Adipocyte (in vitro differentiated cells): ENCODE measurements at regions not wholly inside any gene's neighbourhood (a gene's known extent, or its start where the extent isn't known, plus 50 kb on each side); places are given as distances from the start of the nearest gene placed in this dataset.

Experiments
- DNase-seq: peaks from one replicate; pipeline ENCODE4 v3.0.0-alpha.2; 2015; ENCODE audit warnings: low read depth
- H3K27me3 ChIP-seq: replicated peaks from 2 replicates; pipeline ENCODE4 v1.7.0; 2013; ENCODE audit warnings: mild to moderate bottlenecking, low read length, moderate library complexity; ENCODE audit not compliant: control insufficient read depth, insufficient read depth
- H3K36me3 ChIP-seq: 2 replicates; pipeline ENCODE4 v1.7.0; 2013; ENCODE audit warnings: low read length, mild to moderate bottlenecking, moderate library complexity; ENCODE audit not compliant: control insufficient read depth, insufficient read depth, severe bottlenecking
- H3K4me1 ChIP-seq: 2 replicates; pipeline ENCODE4 v1.7.0; 2013; ENCODE audit warnings: mild to moderate bottlenecking, low read length, moderate library complexity; ENCODE audit not compliant: control insufficient read depth, insufficient read depth
- H3K4me3 ChIP-seq: 2 replicates; pipeline ENCODE4 v1.7.0; 2013; ENCODE audit warnings: mild to moderate bottlenecking, low read length, moderate library complexity
- H3K9ac ChIP-seq: 2 replicates; pipeline ENCODE4 v1.7.0; 2013; ENCODE audit warnings: mild to moderate bottlenecking, low read length, moderate library complexity
- H3K9me3 ChIP-seq: 2 replicates; pipeline ENCODE4 v1.7.0; 2013; ENCODE audit warnings: mild to moderate bottlenecking, low read length, moderate library complexity; ENCODE audit not compliant: control insufficient read depth

GRCh38 chr15:61401903-61402698, 173.0 kb upstream of the RORA start:
- Histone ChIP-seq H3K9me3 (no peaks in the 10 kb centered on the region), H3K9ac (no peak overlapping the region), H3K4me1 (peaks cover 3% of the 10 kb centered on the region), H3K36me3 (no peaks in the 10 kb centered on the region), H3K27me3 (no peaks in the 10 kb centered on the region), H3K4me3 (no peak overlapping the region)
- no peak for DNase-seq

- Histone ChIP-seq H3K27me3 (no peaks in the 10 kb centered on the region), H3K36me3 (no peaks in the 10 kb centered on the region), H3K9ac (no peak overlapping the region), H3K9me3 (no peaks in the 10 kb centered on the region), H3K4me1 (peaks cover 18% of the 10 kb centered on the region), H3K4me3 (no peak overlapping the region)
- no peak for DNase-seq
Observed at GRCh38 chr15:61398310-61398709, 169.2 kb upstream of the RORA start.

- no peak for DNase-seq
- Histone ChIP-seq H3K9me3 (no peaks in the 10 kb centered on the region), H3K27me3 (no peaks in the 10 kb centered on the region), H3K4me1 (peaks cover 18% of the 10 kb centered on the region), H3K4me3 (no peak overlapping the region), H3K9ac (no peak overlapping the region), H3K36me3 (no peaks in the 10 kb centered on the region)
Observed at GRCh38 chr15:61396235-61396919, 167.3 kb upstream of the RORA start.

- no peaks in the 10 kb centered on the region for H3K9me3 ChIP-seq
- H3K4me1 ChIP-seq: peaks cover 18% of the 10 kb centered on the region
- H3K4me3 ChIP-seq: peak overlapping the region; percentile 55
- no peaks in the 10 kb centered on the region for H3K36me3 ChIP-seq
- no peak for DNase-seq
- H3K9ac ChIP-seq: peak overlapping the region; percentile 5
- H3K27me3 ChIP-seq: no peaks in the 10 kb centered on the region
Observed at GRCh38 chr15:61393949-61394348, 164.8 kb upstream of the RORA start.

GRCh38 chr15:61393524-61393923, 164.4 kb upstream of the RORA start:
- no peak for DNase-seq
- Histone ChIP-seq H3K9ac (no peak overlapping the region), H3K4me3 (peak overlapping the region; percentile 55), H3K4me1 (peaks cover 18% of the 10 kb centered on the region), H3K9me3 (no peaks in the 10 kb centered on the region), H3K36me3 (no peaks in the 10 kb centered on the region), H3K27me3 (no peaks in the 10 kb centered on the region)

GRCh38 chr15:61390138-61390537, 161.0 kb upstream of the RORA start:
- Histone ChIP-seq H3K27me3 (no peaks in the 10 kb centered on the region), H3K36me3 (no peaks in the 10 kb centered on the region), H3K9me3 (peaks cover 2% of the 10 kb centered on the region), H3K4me3 (no peak overlapping the region), H3K9ac (no peak overlapping the region), H3K4me1 (peaks cover 8% of the 10 kb centered on the region)
- no peak for DNase-seq

- DNase-seq: no peak
- Histone ChIP-seq H3K4me1 (peaks cover 8% of the 10 kb centered on the region), H3K36me3 (no peaks in the 10 kb centered on the region)
Observed at GRCh38 chr15:61389334-61390028, 160.4 kb upstream of the RORA start.

GRCh38 chr15:61387675-61388074, 158.6 kb upstream of the RORA start:
- H3K9ac ChIP-seq: no peak overlapping the region
- no peak for DNase-seq
- no peak overlapping the region for H3K4me3 ChIP-seq
- peaks cover 5% of the 10 kb centered on the region for H3K9me3 ChIP-seq
- no peaks in the 10 kb centered on the region for H3K27me3 ChIP-seq
- H3K36me3 ChIP-seq: no peaks in the 10 kb centered on the region
- H3K4me1 ChIP-seq: peaks cover 6% of the 10 kb centered on the region

More at GRCh38 chr15:61389334-61390028, 160.4 kb upstream of the RORA start:
- H3K27me3 ChIP-seq: no peaks in the 10 kb centered on the region
- H3K4me3 ChIP-seq: no peak overlapping the region
- peaks cover 5% of the 10 kb centered on the region for H3K9me3 ChIP-seq
- no peak overlapping the region for H3K9ac ChIP-seq

GRCh38 chr15:61383421-61383820, 154.3 kb upstream of the RORA start:
- peak; percentile 11 for DNase-seq
- no peaks in the 10 kb centered on the region for H3K36me3 ChIP-seq
- H3K4me3 ChIP-seq: no peak overlapping the region

GRCh38 chr15:61382927-61383326, 153.8 kb upstream of the RORA start:
- DNase-seq: peak; percentile 1
- H3K9me3 ChIP-seq: peaks cover 5% of the 10 kb centered on the region
- H3K9ac ChIP-seq: no peak overlapping the region
- peaks cover 7% of the 10 kb centered on the region for H3K4me1 ChIP-seq
- H3K27me3 ChIP-seq: no peaks in the 10 kb centered on the region
- no peak overlapping the region for H3K4me3 ChIP-seq
- H3K36me3 ChIP-seq: no peaks in the 10 kb centered on the region

More at GRCh38 chr15:61383421-61383820, 154.3 kb upstream of the RORA start:
- no peaks in the 10 kb centered on the region for H3K27me3 ChIP-seq
- peaks cover 5% of the 10 kb centered on the region for H3K9me3 ChIP-seq
- peaks cover 7% of the 10 kb centered on the region for H3K4me1 ChIP-seq
- H3K9ac ChIP-seq: no peak overlapping the region

GRCh38 chr15:61381501-61381900, 152.4 kb upstream of the RORA start:
- DNase-seq: no peak
- peaks cover 5% of the 10 kb centered on the region for H3K9me3 ChIP-seq

More at GRCh38 chr15:61381501-61381900, 152.4 kb upstream of the RORA start:
- Histone ChIP-seq H3K4me3 (no peak overlapping the region), H3K36me3 (no peaks in the 10 kb centered on the region), H3K9ac (no peak overlapping the region), H3K27me3 (no peaks in the 10 kb centered on the region), H3K4me1 (peaks cover 7% of the 10 kb centered on the region)
